HT-29 (cell line): ENCODE measurements at regions not wholly inside any gene's neighbourhood (a gene's known extent, or its start where the extent isn't known, plus 50 kb on each side); places are given as distances from the start of the nearest gene placed in this dataset.
"Not testable (repeated sequence)": the region's sequence is repeated elsewhere in the genome, so short reads cannot be mapped to it uniquely, and the experiment has no call there.

ENCODE experiments used
- DNase-seq: peaks from one replicate; pipeline ENCODE4 v3.0.0-alpha.2; 2015; ENCODE audit warnings: low spot score

- DNase-seq: no peak
These were observed 225.0 kb upstream of the ZNF217 start for GRCh38 chr20:53818457-53819177.

GRCh38 chr20:53817513-53817912 lies 223.9 kb upstream of the ZNF217 start:
- DNase-seq: not testable (repeated sequence)

GRCh38 chr20:53816872-53817398 lies 223.3 kb upstream of the ZNF217 start:
- no peak for DNase-seq

- DNase-seq: no peak
These were observed 221.9 kb upstream of the ZNF217 start for GRCh38 chr20:53815509-53815908.

GRCh38 chr20:53814060-53814459 lies 220.4 kb upstream of the ZNF217 start:
- no peak for DNase-seq

GRCh38 chr20:53813636-53814035 lies 220.0 kb upstream of the ZNF217 start:
- no peak for DNase-seq

GRCh38 chr20:53811577-53811976 lies 217.9 kb upstream of the ZNF217 start:
- DNase-seq: no peak

GRCh38 chr20:53810661-53811355 lies 217.2 kb upstream of the ZNF217 start:
- no peak for DNase-seq

- DNase-seq: no peak
These were observed 216.2 kb upstream of the ZNF217 start for GRCh38 chr20:53809728-53810365.

- no peak for DNase-seq
These were observed 215.6 kb upstream of the ZNF217 start for GRCh38 chr20:53809217-53809616.

- DNase-seq: no peak
These were observed 215.1 kb upstream of the ZNF217 start for GRCh38 chr20:53808733-53809132.

GRCh38 chr20:53808302-53808701 lies 214.7 kb upstream of the ZNF217 start:
- DNase-seq: not testable (repeated sequence)

- no peak for DNase-seq
These were observed 213.2 kb upstream of the ZNF217 start for GRCh38 chr20:53806683-53807401.

GRCh38 chr20:53805895-53806384 lies 212.3 kb upstream of the ZNF217 start:
- DNase-seq: no peak

- no peak for DNase-seq
These were observed 211.6 kb upstream of the ZNF217 start for GRCh38 chr20:53804920-53805894.

GRCh38 chr20:53804308-53804707 lies 210.7 kb upstream of the ZNF217 start:
- not testable (repeated sequence) for DNase-seq

- no peak for DNase-seq
These were observed 210.0 kb upstream of the ZNF217 start for GRCh38 chr20:53803492-53804155.

- no peak for DNase-seq
These were observed 208.2 kb upstream of the ZNF217 start for GRCh38 chr20:53801609-53802370.
